GM19239 (cell line): ENCODE measurements at regions not wholly inside any gene's neighbourhood (a gene's known extent, or its start where the extent isn't known, plus 50 kb on each side); places are given as distances from the start of the nearest gene placed in this dataset.

ENCODE experiments used
- DNase-seq: peaks from one replicate; pipeline ENCODE4 v3.0.0; 2011; ENCODE audit warnings: low spot score; ENCODE audit not compliant: insufficient read length
- FAIRE-seq: peaks from 2 replicates; lab custom pipeline; 2011; peaks lifted over from hg19 to GRCh38; lab: Jason Lieb, UNC

DNA sequence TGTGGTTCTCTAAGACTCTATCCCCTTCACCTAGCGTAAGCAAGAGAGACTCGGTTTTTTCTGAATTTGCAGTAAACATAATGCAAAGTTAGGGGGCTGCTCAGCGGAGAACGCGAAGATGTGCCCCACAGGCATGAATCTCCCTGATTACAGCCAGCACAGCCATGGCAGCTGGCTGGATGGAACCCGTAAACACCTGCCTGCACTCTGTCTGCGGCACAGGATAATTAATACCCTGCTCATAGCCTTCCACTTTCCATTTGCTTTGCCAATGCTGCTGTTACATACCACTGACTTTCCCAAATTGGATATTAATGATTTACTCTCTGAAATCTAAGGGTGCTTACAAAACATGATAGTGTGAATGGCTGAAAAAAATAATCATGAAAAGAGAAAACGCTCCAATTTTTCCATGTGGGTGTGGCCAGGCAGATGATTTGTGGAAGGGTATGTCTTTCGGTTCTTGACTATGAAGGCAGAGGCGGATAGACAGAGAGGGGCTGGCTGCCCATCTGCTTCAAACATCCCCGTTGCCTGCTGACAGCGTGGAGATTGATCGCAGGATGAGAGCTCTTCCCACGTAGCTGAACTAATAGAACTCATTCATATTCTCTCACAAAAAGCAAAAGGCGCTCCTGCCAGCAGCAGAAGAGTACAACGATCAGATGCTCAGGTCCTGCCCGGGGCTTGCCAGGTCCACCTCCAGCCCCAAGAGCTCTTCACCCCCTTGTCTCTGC is 193.2 kb upstream of the GHITM start:
- FAIRE-seq (no peak), DNase-seq (no peak)

DNA sequence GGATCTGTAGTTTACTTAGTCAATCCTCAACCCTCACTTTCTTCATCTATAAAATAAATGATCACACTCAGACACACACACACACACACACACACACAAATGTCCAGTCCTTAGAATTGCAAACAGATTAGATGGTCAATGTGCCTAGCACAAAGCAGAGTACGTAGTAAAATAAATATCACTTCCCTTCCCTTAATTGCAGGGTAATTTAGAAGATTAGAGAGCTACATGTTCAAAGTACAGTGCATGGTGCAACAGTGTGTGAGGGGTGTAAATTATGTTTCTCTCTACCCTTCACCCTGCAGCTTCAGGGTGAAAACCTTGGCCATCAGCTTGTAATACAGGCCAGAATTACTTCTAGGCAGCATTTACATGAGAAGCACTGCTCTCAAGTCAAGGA is 187.0 kb upstream of the GHITM start:
- FAIRE-seq = no peak

DNA sequence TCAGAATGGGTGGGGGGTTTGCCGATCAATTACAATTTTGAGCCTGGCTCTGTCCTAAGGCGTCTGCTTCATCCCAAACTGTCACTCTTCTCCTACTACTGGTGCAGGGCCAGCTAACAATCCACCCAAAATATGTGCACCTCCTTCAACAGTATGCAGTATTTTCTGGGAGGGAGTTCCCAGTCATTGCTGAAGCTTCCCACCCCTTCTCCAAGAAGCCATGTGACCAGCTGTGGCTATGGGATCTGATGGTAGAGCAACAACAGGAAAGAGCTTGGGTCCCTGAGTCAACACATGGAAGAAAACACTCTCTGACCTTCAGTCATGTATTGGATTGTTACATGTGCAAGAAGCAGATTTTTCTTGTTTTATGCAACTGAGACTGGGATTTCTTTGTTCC is 185.7 kb upstream of the GHITM start:
- FAIRE-seq = no peak

More for the DNA sequence above, 187.0 kb upstream of the GHITM start:
- DNase-seq = no peak

DNA sequence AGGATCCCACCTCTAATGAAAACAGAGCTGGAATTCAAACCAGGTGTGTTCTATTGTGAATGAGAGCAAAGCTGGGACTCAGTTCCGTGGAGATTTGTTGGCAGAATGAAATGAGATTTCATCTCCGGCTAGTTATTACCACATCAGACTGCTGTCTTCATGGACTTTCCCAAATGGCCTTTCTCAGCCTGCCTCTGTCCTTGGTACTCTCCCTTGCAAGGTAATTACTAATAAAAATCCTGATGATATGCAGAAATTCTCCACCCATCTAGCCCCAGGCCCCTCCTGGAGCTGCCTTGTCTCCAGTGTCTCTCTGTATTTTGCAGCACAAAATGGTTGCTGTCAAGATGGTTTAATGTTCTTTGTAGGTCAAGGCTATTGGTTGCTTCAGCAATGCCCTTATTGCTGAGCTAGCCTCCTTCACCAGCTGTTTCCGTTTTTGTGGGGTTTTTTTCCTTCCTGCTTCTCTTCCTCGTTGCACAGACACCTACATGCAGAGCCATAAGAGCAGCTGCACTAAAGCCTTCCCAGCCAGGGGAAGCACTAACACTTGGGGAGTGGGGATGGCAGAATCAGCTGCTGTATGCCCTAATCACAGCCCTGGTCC is 185.0 kb upstream of the GHITM start:
- FAIRE-seq (no peak), DNase-seq (no peak)

More for the DNA sequence above, 185.7 kb upstream of the GHITM start:
- DNase-seq = no peak

DNA sequence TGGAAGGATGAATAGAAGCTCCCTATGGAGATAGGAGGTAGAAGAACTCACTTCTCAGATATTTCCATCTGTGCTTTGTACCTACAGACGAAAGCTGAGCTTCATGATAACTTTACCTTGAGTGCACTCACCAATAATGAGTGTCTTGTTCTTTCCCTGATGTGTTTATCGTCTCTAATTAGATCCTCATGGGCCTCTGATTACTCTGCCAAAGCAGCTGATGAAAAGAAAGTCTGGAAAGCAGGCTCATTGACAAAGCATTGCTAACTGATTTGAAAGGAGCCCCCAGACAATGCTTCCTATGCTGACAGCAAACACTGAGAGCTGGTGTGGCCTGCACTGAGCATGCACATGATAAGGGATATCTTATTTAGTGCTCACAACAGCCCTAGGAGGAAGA is 183.9 kb upstream of the GHITM start:
- FAIRE-seq = no peak
- DNase-seq = no peak

DNA sequence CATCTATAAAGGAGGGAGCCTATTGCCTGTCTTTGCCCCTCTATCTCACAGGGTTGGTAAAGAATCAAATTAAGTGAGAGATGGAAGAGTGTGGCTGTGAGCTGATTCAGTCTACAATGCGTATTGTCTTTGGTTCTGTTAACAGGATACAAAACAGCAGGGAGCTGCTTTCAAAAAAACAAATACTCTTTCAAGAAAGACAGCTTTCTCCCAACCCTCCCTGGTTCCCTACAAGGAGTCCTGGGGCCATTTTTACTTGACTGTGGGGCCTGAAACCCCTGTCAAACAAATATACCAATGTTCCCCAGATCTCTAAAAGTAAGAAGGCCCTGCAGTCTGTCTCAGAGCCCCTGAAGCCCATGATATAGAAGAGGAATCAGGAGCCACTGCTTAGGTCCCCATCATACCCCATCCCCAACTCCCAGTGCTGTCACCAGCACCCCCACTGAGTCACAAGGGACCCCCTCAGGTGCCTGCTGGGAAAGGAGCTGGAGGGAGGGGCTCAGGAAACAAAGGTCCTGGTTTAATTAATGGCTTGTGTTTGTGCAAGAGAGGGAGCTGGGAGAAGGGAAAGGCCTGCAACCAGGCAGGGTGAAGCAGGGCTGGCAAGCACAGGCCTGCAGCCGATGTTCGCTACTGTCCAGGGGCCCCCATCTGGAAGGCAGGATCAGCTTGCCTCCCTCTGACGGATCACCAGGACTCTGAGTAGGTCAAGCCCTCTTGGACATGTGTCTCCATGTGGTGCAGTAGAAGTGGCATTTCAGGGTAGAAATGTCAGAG is 182.0 kb upstream of the GHITM start:
- DNase-seq (no peak), FAIRE-seq (no peak)

DNA sequence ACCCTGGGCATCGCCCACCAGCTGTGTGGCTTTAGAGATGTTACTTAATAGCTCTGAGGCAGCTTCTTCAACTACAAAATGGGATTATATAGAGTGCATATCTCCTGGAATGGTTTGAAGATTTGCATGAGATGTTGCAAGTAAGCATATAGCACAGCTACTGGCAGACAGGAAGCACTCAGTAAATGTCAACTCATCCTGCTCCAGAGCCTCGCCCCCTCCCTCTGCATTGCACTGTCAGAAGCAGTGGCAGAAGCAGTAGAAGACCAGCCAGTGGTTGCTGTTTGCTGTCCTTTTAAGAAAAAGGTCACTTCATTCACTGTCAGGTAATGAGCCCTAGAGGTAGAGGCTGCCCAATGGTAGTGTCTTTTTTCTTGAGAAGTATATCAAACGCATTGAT is 180.0 kb upstream of the GHITM start:
- no peak for FAIRE-seq
- DNase-seq = no peak

DNA sequence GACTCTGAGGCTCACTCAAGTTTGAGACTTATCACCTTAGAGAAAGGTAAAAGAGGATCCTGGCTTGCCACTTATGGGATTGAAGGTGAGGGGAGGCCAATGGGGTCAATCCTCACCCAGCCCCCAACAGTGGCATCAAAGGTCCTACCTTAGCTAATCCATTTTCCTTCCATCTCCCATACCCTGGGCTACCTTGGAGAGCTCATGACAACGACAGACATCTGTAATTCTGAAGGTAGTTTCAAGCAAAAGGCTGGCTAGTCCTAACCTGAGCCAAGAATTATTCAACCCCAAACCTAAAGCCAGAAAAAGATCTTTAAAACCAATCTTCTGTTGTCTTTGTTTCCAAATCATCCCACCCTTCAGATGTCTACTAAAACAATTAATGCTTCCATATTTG is 179.2 kb upstream of the GHITM start:
- DNase-seq (no peak), FAIRE-seq (no peak)

DNA sequence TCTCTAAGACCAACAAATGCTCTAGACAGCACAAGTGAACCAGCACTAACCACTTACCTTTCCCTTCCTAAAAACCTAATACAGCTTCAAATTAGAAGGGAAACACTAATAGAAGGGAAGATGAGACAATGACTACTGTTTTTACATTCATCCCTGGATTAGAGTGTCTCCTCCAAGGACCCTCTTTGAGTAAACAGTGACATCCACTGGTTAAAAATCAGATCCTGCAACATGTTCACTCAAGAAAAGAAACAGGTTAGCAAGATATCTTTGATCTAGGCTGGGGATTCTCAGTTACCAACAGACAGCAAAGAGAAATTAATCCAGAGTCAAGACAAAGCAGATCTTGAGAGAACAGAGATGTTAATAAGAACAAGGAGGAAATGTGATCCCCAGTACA is 177.7 kb upstream of the GHITM start:
- FAIRE-seq = no peak

DNA sequence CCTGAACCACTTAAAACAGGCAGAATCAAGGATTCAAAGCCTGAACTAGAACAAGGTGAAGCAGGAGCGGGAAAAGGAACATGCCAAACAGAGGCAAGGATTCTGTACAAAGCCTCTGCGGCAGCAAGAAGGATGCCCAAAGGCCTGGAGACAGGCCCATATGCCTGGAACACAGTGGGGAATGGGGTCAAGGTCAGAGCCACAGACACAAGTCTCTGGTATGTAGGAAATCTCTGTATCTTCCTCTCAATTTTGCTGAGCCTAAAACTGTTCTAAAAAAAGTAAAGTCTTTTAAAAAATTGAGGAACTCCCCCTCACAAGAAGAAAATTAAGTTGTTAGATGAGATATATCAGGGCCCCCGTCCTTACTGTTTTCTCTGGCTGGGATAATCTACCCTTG is 175.9 kb upstream of the GHITM start:
- FAIRE-seq (no peak), DNase-seq (no peak)

More for the DNA sequence above, 177.7 kb upstream of the GHITM start:
- no peak for DNase-seq

DNA sequence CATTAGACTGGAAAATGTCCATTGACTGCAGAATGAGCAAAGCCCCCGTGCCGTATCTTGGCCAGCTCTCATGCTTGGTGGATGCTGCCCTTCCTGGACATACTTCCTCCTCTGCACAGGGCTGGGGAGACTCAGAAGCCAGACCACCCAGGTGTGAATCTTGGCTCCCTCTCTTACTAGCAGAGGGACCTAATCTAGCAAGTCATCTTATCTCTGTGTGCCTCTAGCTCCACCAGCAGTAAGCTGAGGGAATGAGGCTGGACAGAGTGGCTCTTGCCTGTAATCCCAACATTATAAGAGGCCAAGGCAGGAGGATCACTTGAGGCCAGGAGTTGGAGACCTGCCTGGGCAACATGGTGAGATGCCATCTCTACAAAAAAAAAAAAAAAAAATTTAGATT is 173.8 kb upstream of the GHITM start:
- DNase-seq = no peak
- FAIRE-seq = no peak

DNA sequence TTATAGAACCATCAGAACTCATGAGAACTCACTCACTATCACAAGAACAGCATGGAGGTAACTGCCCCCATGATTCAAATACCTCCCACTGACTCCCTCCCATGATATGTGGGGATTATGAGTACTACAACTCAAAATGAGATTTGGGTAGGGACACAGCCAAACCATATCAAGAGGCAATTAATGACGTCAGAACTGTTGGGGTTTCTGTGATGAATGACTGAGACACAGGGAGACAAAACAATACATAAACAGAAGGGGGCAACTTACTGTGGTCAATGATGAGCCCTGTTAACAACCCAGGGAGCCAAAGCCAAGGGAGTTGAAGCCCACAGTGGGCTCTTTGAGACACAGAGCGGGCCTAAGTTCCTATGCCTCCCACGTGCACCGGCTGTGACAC is 171.3 kb upstream of the GHITM start:
- FAIRE-seq (no peak), DNase-seq (no peak)

DNA sequence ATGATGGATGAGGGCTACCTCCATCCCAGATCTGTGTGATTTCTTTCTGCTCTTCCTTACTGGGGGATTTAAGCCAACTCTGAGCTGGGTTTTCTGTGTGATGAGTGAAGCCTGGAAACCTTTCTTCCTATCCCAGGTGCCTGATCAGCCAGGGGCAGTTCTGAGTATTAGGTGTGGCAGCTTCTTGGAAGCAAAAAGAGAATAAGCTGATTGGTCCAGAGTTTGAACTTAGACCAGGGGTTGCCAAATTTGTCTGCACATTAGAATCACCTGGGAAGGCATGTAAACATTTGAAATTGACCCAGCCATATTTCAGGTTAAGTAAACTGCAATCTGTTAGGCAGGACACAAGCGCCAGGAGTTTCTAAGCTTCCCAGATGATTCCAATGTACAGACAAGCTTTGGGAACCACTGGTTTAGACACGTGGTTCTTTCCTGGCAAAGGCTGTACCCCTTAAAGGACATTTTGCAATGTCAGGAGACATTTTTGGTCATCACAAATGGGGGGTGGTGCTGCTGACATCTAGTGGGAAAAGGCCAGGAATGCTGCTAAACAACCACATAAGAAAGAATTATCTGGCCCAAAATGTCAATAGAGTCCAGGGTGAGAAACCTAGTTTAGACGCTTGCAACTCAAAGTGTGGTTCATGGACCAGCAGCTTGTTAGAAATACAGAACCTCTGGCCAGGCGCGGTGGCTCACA is 160.5 kb upstream of the GHITM start:
- DNase-seq (no peak), FAIRE-seq (no peak)

DNA sequence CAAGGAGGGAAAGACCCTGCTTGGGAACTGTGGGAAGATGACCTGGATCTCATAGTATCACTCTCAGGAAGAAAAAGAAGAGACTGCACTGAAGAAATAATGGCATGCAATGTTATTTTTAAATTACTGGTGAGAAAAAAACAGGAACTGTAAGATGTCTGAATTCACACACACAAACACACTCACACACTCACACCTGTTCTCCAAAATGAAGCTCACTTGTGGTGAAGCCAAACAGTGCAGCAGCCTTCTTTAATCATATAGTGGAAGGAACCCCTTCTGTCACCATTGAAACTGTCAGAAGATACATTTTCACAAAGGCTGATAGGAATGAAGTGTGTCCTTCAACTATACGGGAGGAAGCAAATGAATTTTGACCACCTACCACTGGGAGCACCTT is 156.5 kb upstream of the GHITM start:
- FAIRE-seq = no peak

DNA sequence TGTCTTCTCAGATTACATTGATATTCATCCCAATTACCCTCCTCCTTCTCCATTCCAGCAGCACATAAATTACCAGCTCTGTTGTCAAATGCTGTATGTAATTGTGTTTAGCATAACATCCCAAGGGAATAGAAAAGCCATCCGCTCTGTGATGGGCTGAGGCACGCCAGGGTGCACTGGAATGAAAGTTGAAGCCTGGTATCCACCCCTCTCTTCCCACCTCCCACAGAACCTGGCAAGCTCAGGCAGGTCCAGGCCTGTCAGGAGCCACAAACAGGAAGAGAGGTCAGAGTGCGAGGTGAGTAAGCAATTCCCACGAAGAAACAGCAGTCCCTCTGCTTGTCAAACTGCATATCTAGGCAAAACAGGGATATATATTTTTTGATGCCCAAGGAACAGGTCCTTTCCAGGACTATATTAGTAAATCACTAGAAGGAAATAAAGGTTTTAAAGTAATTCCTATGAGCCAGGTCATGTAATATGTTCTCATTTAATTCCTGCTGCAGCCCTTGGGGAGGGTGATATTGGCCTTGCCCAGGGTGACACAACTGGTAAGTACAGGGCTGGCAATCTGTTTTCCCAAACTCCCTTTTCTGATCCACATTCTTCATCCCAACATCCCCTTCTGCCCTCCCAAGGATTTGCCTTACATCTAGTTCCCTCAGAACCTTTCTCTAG is 155.6 kb upstream of the GHITM start:
- FAIRE-seq (no peak), DNase-seq (no peak)

More for the DNA sequence above, 156.5 kb upstream of the GHITM start:
- DNase-seq = no peak

DNA sequence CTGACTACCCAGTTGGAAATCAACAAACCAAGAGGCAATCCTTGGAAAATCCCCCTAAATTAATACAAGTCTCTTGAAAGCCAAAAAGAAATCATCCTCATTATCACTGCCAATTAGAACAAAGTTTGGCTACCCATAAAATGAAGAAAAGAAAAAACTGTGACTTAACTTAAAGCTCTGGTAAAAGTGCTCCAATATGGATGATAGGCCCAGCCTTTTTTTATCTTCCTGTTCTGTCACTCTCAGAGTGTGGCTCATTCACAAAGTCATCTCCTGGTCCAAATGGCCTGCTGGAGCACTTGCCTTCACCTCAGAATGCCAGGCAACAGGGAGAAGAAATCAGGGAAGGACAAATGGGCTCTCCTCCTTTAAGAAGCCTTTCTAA is 155.1 kb upstream of the GHITM start:
- FAIRE-seq (no peak), DNase-seq (no peak)

DNA sequence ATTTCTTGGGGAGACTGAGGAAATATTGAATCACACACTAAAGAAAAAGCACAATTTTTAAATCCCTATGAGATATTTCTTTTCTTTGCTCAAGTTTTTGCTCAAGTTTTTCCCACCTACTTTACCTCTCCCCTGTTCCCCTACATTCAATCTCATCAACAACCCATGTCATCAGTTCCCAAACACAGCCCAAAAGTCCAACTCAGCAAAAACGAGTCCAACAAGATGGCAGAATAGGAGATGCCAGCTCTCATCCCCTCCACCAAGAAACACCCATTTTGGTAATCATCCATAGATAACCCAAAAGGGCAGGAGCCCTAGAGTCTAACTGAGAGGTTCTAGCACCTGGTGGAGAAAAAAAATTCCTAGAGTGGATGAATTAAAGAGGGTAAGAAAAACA is 152.5 kb upstream of the GHITM start:
- no peak for DNase-seq
- no peak for FAIRE-seq

DNA sequence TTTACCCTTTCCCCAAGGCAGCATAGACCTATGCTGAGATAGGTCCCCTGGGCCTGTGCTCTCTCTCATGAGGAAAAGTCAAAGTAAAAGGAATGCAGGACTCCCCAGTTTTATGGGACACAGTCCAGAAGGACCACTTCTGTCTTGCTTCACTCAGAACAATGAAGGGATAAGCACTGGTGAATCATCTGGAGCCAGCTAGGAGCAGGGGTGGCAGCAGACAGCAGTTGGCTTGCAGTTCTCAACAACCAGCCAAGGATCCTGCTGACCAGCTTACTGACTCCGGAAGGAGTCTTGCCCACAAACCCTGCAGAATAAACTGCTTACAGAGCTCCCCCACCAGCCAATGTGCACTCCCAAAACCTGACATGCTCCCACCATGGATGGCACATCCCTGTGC is 152.1 kb upstream of the GHITM start:
- FAIRE-seq (no peak), DNase-seq (no peak)

DNA sequence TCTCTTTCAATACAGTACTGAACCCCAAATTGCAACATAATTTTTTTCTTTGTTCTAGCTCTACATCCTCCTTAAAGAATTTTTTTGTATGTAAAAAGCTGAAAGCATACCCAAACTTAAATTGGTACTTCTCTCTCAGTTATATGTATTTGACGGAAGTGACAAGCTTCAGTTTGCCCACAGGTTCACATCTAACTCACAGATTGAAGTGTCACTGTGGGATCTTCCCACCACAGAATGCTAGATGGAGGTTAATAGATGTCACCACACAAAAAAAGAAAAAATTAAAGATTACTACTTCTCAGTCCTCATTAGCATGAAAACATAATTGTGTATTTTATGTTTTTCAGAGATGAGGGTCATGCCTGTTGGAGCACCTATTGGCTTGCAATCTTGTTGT is 150.9 kb upstream of the GHITM start:
- DNase-seq = no peak
- FAIRE-seq = no peak

DNA sequence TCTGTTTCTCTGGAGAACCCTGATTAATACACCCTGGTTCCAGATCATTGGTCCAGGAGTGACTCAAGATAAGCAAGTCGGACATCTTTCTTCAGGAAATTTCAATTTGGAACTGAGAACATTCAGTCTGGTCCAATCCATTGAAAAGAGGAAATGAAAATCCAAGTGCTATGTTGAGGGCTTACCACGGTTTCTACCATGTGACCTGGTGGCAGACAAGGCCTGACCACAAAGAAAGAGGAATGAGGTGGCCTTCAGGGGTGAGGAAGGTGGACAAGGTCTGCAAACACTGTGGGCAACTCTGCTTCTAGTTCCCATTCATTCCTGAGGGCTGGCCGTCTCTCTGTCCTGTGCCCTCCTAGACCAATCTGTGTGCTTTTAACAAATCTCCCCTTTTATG is 149.2 kb upstream of the GHITM start:
- DNase-seq (peak; percentile 14), FAIRE-seq (no peak)
